Natural killer cell (primary cell): ENCODE measurements at regions not wholly inside any gene's neighbourhood (a gene's known extent, or its start where the extent isn't known, plus 50 kb on each side); places are given as distances from the start of the nearest gene placed in this dataset.

Experiments used
- ATAC-seq, 3 donors: fragments of 150-1000 bp in 2 of 3; fragments of 200-7000 bp in 1 of 3; cut with Tn5 transposase; 1 replicate in 1 of 3; 2 replicates in 2 of 3; pipeline ENCODE4 v1.10.0; 2021; ENCODE audit warnings: mild to moderate bottlenecking in 2 of 3, moderate library complexity in 2 of 3
- DNase-seq, 2 donors: peaks; one replicate each; pipeline versions ENCODE4 v3.0.0 to v3.0.0-alpha.2; 2013 to 2021; ENCODE audit warnings: mixed read lengths in 1 of 2
- H3K27ac ChIP-seq: one replicate; pipeline ENCODE4 v1.5.1; 2013; ENCODE audit warnings: mild to moderate bottlenecking, low read length
- H3K27me3 ChIP-seq: one replicate; pipeline ENCODE4 v1.6.1; 2013; ENCODE audit warnings: low read length; ENCODE audit not compliant: control insufficient read depth, insufficient read depth
- H3K36me3 ChIP-seq: one replicate; pipeline ENCODE4 v1.6.1; 2013; ENCODE audit warnings: low read length; ENCODE audit not compliant: control insufficient read depth, insufficient read depth
- H3K4me1 ChIP-seq: one replicate; pipeline ENCODE4 v1.6.1; 2013; ENCODE audit warnings: low read length; ENCODE audit not compliant: control insufficient read depth, insufficient read depth
- H3K4me3 ChIP-seq: one replicate; pipeline ENCODE4 v1.5.1; 2013; ENCODE audit warnings: low read length
- H3K9me3 ChIP-seq: one replicate; pipeline ENCODE4 v1.6.1; 2013; ENCODE audit warnings: low read length; ENCODE audit not compliant: control insufficient read depth, insufficient read depth
- H3K27ac Mint-ChIP-seq, 2 donors: one replicate each; pipeline ENCODE4 v1.8.0; 2022; ENCODE audit warnings: mild to moderate bottlenecking in 2 of 2, mixed read lengths in 2 of 2, moderate library complexity in 1 of 2
- H3K27me3 Mint-ChIP-seq, 2 donors: one replicate each; pipeline ENCODE4 v1.8.0; 2022; ENCODE audit warnings: low read depth in 2 of 2, mixed read lengths in 2 of 2
- H3K36me3 Mint-ChIP-seq: one replicate; pipeline ENCODE4 v1.8.0; 2022; ENCODE audit warnings: mixed read lengths
- H3K4me1 Mint-ChIP-seq, 2 donors: one replicate each; pipeline ENCODE4 v1.8.0; 2022; ENCODE audit warnings: mixed read lengths in 2 of 2
- H3K4me3 Mint-ChIP-seq: one replicate; pipeline ENCODE4 v1.8.0; 2022; ENCODE audit warnings: mild to moderate bottlenecking, moderate library complexity, mixed read lengths
- H3K9me3 Mint-ChIP-seq, 2 donors: one replicate each; pipeline ENCODE4 v1.8.0; 2022; ENCODE audit warnings: mixed read lengths in 2 of 2
- WGBS: methylation state at CpG from one replicate; pipeline ENCODE4 v1.1.7; 2013; ENCODE audit warnings: missing lambda C conversion rate; ENCODE audit not compliant: insufficient coverage; 5-methylcytosine and 5-hydroxymethylcytosine counted together
- intact Hi-C: fragments of 100-400 bp; cut with micrococcal nuclease; formaldehyde crosslinking; loops from one replicate; pipeline ENCODE4 v1.14.2; 2022
- TF ChIP-seq, protein P1 (sequence below): fragments of 200-600 bp; IDR thresholded peaks from one replicate; pipeline ENCODE4 v1.8.0; 2022; ENCODE audit warnings: antibody characterized with exemption

DNA sequence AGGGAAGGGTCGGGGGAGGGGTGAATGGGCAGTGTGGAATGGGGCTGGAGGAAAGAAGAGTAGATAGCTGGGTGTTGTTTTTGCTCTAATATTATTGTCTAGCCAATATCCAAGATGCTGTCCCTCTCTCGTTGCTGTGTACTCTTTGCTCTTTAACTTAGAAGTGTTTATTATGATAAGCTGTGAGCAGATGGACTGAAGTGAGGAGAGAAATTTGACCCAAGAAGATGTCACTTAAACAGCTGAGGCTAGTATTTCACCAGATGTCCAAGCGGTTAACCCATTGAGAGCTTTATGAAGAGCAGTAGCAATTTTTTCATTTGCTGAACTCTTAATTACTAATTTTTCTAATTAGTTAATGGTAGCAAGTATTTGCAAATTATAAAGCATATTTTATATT lies 212.2 kb upstream of the TP63 start:
- Histone ChIP-seq H3K36me3 (no peaks in the 10 kb centered on the region), H3K27me3 (no peaks in the 10 kb centered on the region), H3K9me3 (no peaks in the 10 kb centered on the region), H3K4me3 (no peak overlapping the region), H3K4me1 (no peaks in the 10 kb centered on the region), H3K27ac (no peak overlapping the region)
- 91% methylated on average over 3 of the region's 3 CpGs for WGBS
- H3K9me3 Mint-ChIP-seq: no peaks in the 10 kb centered on the region
- peaks cover 3 to 7% of the 10 kb centered on the region in 2 donors for H3K27me3 Mint-ChIP-seq
- H3K4me1 Mint-ChIP-seq: no peaks in the 10 kb centered on the region
- no peak overlapping the region for H3K4me3 Mint-ChIP-seq
- no peak for DNase-seq
- ATAC-seq: no peak
- intact Hi-C loops: no loop called here
- TF ChIP-seq, protein P1, sequence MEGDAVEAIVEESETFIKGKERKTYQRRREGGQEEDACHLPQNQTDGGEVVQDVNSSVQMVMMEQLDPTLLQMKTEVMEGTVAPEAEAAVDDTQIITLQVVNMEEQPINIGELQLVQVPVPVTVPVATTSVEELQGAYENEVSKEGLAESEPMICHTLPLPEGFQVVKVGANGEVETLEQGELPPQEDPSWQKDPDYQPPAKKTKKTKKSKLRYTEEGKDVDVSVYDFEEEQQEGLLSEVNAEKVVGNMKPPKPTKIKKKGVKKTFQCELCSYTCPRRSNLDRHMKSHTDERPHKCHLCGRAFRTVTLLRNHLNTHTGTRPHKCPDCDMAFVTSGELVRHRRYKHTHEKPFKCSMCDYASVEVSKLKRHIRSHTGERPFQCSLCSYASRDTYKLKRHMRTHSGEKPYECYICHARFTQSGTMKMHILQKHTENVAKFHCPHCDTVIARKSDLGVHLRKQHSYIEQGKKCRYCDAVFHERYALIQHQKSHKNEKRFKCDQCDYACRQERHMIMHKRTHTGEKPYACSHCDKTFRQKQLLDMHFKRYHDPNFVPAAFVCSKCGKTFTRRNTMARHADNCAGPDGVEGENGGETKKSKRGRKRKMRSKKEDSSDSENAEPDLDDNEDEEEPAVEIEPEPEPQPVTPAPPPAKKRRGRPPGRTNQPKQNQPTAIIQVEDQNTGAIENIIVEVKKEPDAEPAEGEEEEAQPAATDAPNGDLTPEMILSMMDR: no peak
- H3K27ac Mint-ChIP-seq: no peak overlapping the region
- no peaks in the 10 kb centered on the region for H3K36me3 Mint-ChIP-seq

DNA sequence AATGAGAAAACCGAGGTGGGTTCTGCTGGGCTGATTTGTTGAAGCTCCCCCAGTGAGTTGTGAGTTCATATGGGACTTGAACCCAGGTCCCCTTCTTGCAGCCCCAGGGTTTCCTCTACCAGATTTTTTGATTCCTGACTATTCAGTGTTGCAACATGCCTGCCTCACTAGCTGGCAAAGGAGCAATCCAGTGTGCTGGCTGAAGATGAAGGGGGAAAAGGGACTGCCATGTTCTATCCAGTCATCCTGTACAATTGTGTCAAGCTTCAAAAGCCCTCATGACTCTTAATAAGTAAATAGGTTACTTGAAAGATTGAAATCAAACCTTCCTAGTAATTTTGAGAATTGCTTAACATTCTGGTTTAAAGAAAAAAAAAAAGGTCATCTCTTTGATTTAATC lies 211.5 kb upstream of the TP63 start:
- intact Hi-C loops: no loop called here
- TF ChIP-seq, protein P1: no peak
- no peak overlapping the region for H3K27ac Mint-ChIP-seq
- H3K27me3 Mint-ChIP-seq: peaks cover 3 to 7% of the 10 kb centered on the region in 2 donors
- 79% methylated on average over 1 of the region's 1 CpG for WGBS
- no peaks in the 10 kb centered on the region for H3K4me1 Mint-ChIP-seq
- H3K4me3 Mint-ChIP-seq: no peak overlapping the region
- no peaks in the 10 kb centered on the region for H3K9me3 ChIP-seq
- no peaks in the 10 kb centered on the region for H3K27me3 ChIP-seq
- no peak for ATAC-seq
- H3K36me3 Mint-ChIP-seq: no peaks in the 10 kb centered on the region
- no peaks in the 10 kb centered on the region for H3K36me3 ChIP-seq
- H3K27ac ChIP-seq: no peak overlapping the region
- H3K4me3 ChIP-seq: no peak overlapping the region
- H3K4me1 ChIP-seq: no peaks in the 10 kb centered on the region
- no peak for DNase-seq
- no peaks in the 10 kb centered on the region for H3K9me3 Mint-ChIP-seq

DNA sequence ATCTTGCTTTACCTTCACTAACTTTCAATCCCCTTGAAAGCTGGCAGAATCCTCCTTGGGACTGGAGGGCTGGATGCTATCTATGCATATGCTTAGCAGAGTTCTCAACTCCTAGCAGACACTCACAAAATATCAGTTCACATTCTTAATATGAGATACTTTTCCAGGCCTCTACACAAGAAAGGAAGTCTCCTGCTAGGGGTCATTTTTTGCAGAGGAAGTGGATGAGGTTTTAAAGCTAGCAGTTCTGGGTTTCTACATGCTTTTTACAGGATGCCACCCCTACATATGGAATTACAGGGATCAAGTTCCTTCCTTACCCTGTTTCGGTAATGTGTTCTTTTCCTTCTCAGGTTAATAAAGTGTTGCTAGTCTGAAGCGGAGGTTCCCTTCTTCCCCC lies 206.3 kb upstream of the TP63 start:
- H3K27ac ChIP-seq: no peak overlapping the region
- no peaks in the 10 kb centered on the region for H3K36me3 ChIP-seq
- Mint-ChIP-seq H3K36me3 (no peaks in the 10 kb centered on the region), H3K27me3 (peaks cover 0 to 5% of the 10 kb centered on the region in 2 donors), H3K4me3 (no peak overlapping the region), H3K27ac (no peak overlapping the region), H3K9me3 (no peaks in the 10 kb centered on the region), H3K4me1 (no peaks in the 10 kb centered on the region)
- WGBS: 75% methylated on average over 2 of the region's 2 CpGs
- no peak overlapping the region for H3K4me3 ChIP-seq
- ATAC-seq (no peak), DNase-seq (no peak)
- intact Hi-C loops: no loop called here
- TF ChIP-seq, protein P1: no peak
- no peaks in the 10 kb centered on the region for H3K27me3 ChIP-seq
- no peaks in the 10 kb centered on the region for H3K4me1 ChIP-seq
- H3K9me3 ChIP-seq: no peaks in the 10 kb centered on the region

DNA sequence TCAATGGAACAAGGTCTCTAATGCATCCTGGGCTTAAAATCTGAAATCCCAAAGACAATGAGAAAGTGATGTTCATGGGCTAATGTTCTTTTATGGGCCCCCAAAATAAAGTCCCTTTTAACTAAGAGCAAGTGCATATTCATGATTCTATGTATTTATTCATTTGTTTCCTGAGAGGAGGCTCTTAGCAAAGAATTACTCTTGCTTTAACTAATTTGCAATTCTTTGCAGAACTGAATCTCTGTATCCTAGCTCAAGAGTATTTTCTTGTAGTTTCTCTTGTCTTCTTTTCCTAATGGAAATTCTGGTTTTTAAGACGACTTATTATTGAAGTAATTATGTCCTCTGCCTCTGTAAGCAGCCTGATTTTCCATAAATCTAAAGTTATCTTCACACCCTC lies 202.2 kb upstream of the TP63 start:
- peaks cover 2% of the 10 kb centered on the region for H3K9me3 ChIP-seq
- H3K27me3 ChIP-seq: no peaks in the 10 kb centered on the region
- Mint-ChIP-seq H3K27ac (no peak overlapping the region), H3K27me3 (peaks cover 0 to 2% of the 10 kb centered on the region in 2 donors), H3K4me3 (no peak overlapping the region), H3K36me3 (no peaks in the 10 kb centered on the region), H3K4me1 (no peaks in the 10 kb centered on the region), H3K9me3 (no peaks in the 10 kb centered on the region)
- H3K27ac ChIP-seq: no peak overlapping the region
- no peaks in the 10 kb centered on the region for H3K36me3 ChIP-seq
- intact Hi-C loops: no loop called here
- WGBS: no CpG with 5 or more reads among the region's 1 CpG
- DNase-seq: no peak
- H3K4me1 ChIP-seq: no peaks in the 10 kb centered on the region
- no peak for ATAC-seq
- no peak overlapping the region for H3K4me3 ChIP-seq
- TF ChIP-seq, protein P1: no peak
